H9 (cell line): ENCODE measurements at regions not wholly inside any gene's neighbourhood (a gene's known extent, or its start where the extent isn't known, plus 50 kb on each side); places are given as distances from the start of the nearest gene placed in this dataset.

Experiments
- DNase-seq: peaks from one replicate; pipeline ENCODE4 v3.0.0-alpha.2; 2017
- H2AFZ ChIP-seq: one replicate; pipeline ENCODE4 v1.6.1; 2013; ENCODE audit warnings: mild to moderate bottlenecking, low read length, control low read depth, moderate library complexity
- H2AK5ac ChIP-seq: 2 replicates; pipeline ENCODE4 v1.6.1; 2013; ENCODE audit warnings: low read length, control low read depth, mixed read lengths; ENCODE audit not compliant: insufficient read length
- H2BK120ac ChIP-seq: one replicate; pipeline ENCODE4 v1.6.1; 2013; ENCODE audit warnings: low read depth, mild to moderate bottlenecking, low read length, control low read depth, inconsistent platforms; ENCODE audit not compliant: poor library complexity, severe bottlenecking
- H2BK12ac ChIP-seq: 2 replicates; pipeline ENCODE4 v1.6.1; 2013; ENCODE audit warnings: low read length, control low read depth, mixed read lengths, low read depth; ENCODE audit not compliant: insufficient read length
- H2BK15ac ChIP-seq: 2 replicates; pipeline ENCODE4 v1.6.1; 2013; ENCODE audit warnings: low read depth, low read length, control low read depth
- H2BK20ac ChIP-seq: one replicate; pipeline ENCODE4 v1.6.1; 2013; ENCODE audit warnings: low read depth, mild to moderate bottlenecking, low read length, control low read depth, inconsistent platforms; ENCODE audit not compliant: poor library complexity, severe bottlenecking
- H2BK5ac ChIP-seq: 2 replicates; pipeline ENCODE4 v1.6.1; 2013; ENCODE audit warnings: low read length, control low read depth, mixed read lengths; ENCODE audit not compliant: insufficient read length
- H3K14ac ChIP-seq: 2 replicates; pipeline ENCODE4 v1.6.1; 2013; ENCODE audit warnings: low read length, control low read depth; ENCODE audit not compliant: insufficient read depth
- H3K18ac ChIP-seq: 2 replicates; pipeline ENCODE4 v1.6.1; 2013; ENCODE audit warnings: low read depth, mild to moderate bottlenecking, mixed read lengths, low read length, control low read depth; ENCODE audit not compliant: insufficient read length
- H3K23ac ChIP-seq: 2 replicates; pipeline ENCODE4 v1.6.1; 2013; ENCODE audit warnings: low read length, control low read depth, mixed read lengths, low read depth; ENCODE audit not compliant: insufficient read length
- H3K23me2 ChIP-seq: 2 replicates; pipeline ENCODE4 v1.6.1; 2013; ENCODE audit warnings: low read depth, mild to moderate bottlenecking, mixed read lengths, low read length, control low read depth; ENCODE audit not compliant: insufficient read length, poor library complexity, severe bottlenecking
- H3K27ac ChIP-seq: 2 replicates; pipeline ENCODE4 v1.5.1; 2013; ENCODE audit warnings: low read length, control low read depth, mixed read lengths, low read depth; ENCODE audit not compliant: insufficient read length
- H3K27me3 ChIP-seq: 2 replicates; pipeline ENCODE4 v1.6.1; 2013; ENCODE audit warnings: low read length, control low read depth, inconsistent platforms; ENCODE audit not compliant: insufficient read depth
- H3K4ac ChIP-seq: 2 replicates; pipeline ENCODE4 v1.6.1; 2013; ENCODE audit warnings: low read depth, mild to moderate bottlenecking, control low read depth, inconsistent platforms, low read length, moderate library complexity
- H3K4me1 ChIP-seq: 2 replicates; pipeline ENCODE4 v1.6.1; 2013; ENCODE audit warnings: low read length, control low read depth, inconsistent platforms; ENCODE audit not compliant: insufficient read depth
- H3K4me2 ChIP-seq: 2 replicates; pipeline ENCODE4 v1.6.1; 2013; ENCODE audit warnings: low read length, control low read depth, mixed read lengths; ENCODE audit not compliant: insufficient read length, insufficient read depth
- H3K56ac ChIP-seq: 2 replicates; pipeline ENCODE4 v1.6.1; 2013; ENCODE audit warnings: low read depth, mild to moderate bottlenecking, mixed read lengths, low read length, control low read depth; ENCODE audit not compliant: insufficient read length
- H3K79me1 ChIP-seq: 2 replicates; pipeline ENCODE4 v1.6.1; 2013; ENCODE audit warnings: low read depth, mild to moderate bottlenecking, moderate library complexity, low read length, control low read depth, inconsistent platforms; ENCODE audit not compliant: insufficient read depth, poor library complexity, severe bottlenecking
- H3K79me2 ChIP-seq: 2 replicates; pipeline ENCODE4 v1.6.1; 2013; ENCODE audit warnings: low read length, control low read depth, inconsistent platforms; ENCODE audit not compliant: insufficient read depth
- H3K9ac ChIP-seq: 2 replicates; pipeline ENCODE4 v1.6.1; 2013; ENCODE audit warnings: low read length, control low read depth, mixed read lengths; ENCODE audit not compliant: insufficient read length; ENCODE audit errors: extremely low read depth
- H3K9me3 ChIP-seq: one replicate; pipeline ENCODE4 v1.6.1; 2013; ENCODE audit warnings: low read depth, low read length, inconsistent platforms; ENCODE audit not compliant: control insufficient read depth
- H3T11ph ChIP-seq: one replicate; pipeline ENCODE4 v1.6.1; 2013; ENCODE audit warnings: mild to moderate bottlenecking, low read length, control low read depth, inconsistent platforms
- H4K20me1 ChIP-seq: one replicate; pipeline ENCODE4 v1.6.1; 2013; ENCODE audit not compliant: control insufficient read depth, insufficient read length, insufficient read depth
- H4K5ac ChIP-seq: 2 replicates; pipeline ENCODE4 v1.6.1; 2013; ENCODE audit warnings: low read depth, mild to moderate bottlenecking, mixed read lengths, low read length, control low read depth; ENCODE audit not compliant: insufficient read length
- H4K8ac ChIP-seq: replicated peaks from 2 replicates; pipeline ENCODE4 v1.6.1; 2013; ENCODE audit warnings: low read length, control low read depth, mixed read lengths, low read depth; ENCODE audit not compliant: insufficient read length
- H4K91ac ChIP-seq: 2 replicates; pipeline ENCODE4 v1.6.1; 2013; ENCODE audit warnings: low read depth, mild to moderate bottlenecking, moderate library complexity, mixed read lengths, low read length, control low read depth; ENCODE audit not compliant: insufficient read length
- H3K27ac Mint-ChIP-seq, 3 experiments: 2 replicates in 2 of 3; 3 replicates in 1 of 3; pipeline ENCODE4 v1.8.0; 2020 to 2021; ENCODE audit warnings: mixed read lengths in 3 of 3, mild to moderate bottlenecking in 1 of 3, moderate library complexity in 1 of 3
- H3K27me3 Mint-ChIP-seq: 2 replicates; pipeline ENCODE4 v1.8.0; 2021; ENCODE audit warnings: low read depth, mild to moderate bottlenecking, moderate library complexity, mixed read lengths
- H3K36me3 Mint-ChIP-seq, 3 experiments: 2 replicates in 2 of 3; 3 replicates in 1 of 3; pipeline ENCODE4 v1.8.0; 2020 to 2021; ENCODE audit warnings: low read depth in 3 of 3, mixed read lengths in 3 of 3; ENCODE audit not compliant: insufficient read depth in 1 of 3
- H3K4me1 Mint-ChIP-seq, 2 experiments: 2 replicates each; pipeline ENCODE4 v1.8.0; 2020; ENCODE audit warnings: mixed read lengths in 2 of 2
- H3K4me3 Mint-ChIP-seq, 2 experiments: 2 replicates in 1 of 2; 3 replicates in 1 of 2; pipeline ENCODE4 v1.8.0; 2020 to 2021; ENCODE audit warnings: mild to moderate bottlenecking in 2 of 2, mixed read lengths in 2 of 2, moderate library complexity in 1 of 2
- H3K9me3 Mint-ChIP-seq, 2 experiments: 2 replicates in 1 of 2; 3 replicates in 1 of 2; pipeline ENCODE4 v1.8.0; 2020; ENCODE audit warnings: mild to moderate bottlenecking in 2 of 2, mixed read lengths in 2 of 2, moderate library complexity in 1 of 2
- CTCF ChIP-seq: fragments of 200-600 bp; sonication (generic); conservative IDR thresholded peaks from 3 replicates; pipeline ENCODE4 v1.8.0; 2021; ENCODE audit warnings: antibody characterized with exemption, mild to moderate bottlenecking
- WGBS: extraction: QIAGEN DNeasy Blood & Tissue Kit; methylation state at CpG from one replicate; pipeline ENCODE4 v1.1.7; 2013; ENCODE audit warnings: missing lambda C conversion rate, low lambda C conversion rate, mixed read lengths; ENCODE audit not compliant: insufficient read length; ENCODE audit errors: extremely low coverage; 5-methylcytosine and 5-hydroxymethylcytosine counted together

GRCh38 chr7:69129524-69129923 lies 468.8 kb upstream of the AUTS2 start:
- Histone ChIP-seq H3K79me2 (no peaks in the 10 kb centered on the region), H3K9me3 (no peaks in the 10 kb centered on the region), H2AFZ (no peak overlapping the region), H2BK20ac (no peak overlapping the region), H4K8ac (no peak overlapping the region), H2BK15ac (no peak overlapping the region), H3K9ac (no peak overlapping the region), H2BK5ac (no peak overlapping the region), H3K4ac (no peak overlapping the region), H3K56ac (no peak overlapping the region), H2BK120ac (no peak overlapping the region), H4K20me1 (no peaks in the 10 kb centered on the region), H3T11ph (no peak overlapping the region), H4K91ac (no peak overlapping the region), H3K23ac (no peak overlapping the region), H2BK12ac (no peak overlapping the region), H4K5ac (no peak overlapping the region), H3K79me1 (no peaks in the 10 kb centered on the region), H2AK5ac (no peak overlapping the region), H3K18ac (no peak overlapping the region), H3K14ac (no peak overlapping the region), H3K27ac (no peak overlapping the region), H3K27me3 (no peaks in the 10 kb centered on the region), H3K4me2 (no peak overlapping the region), H3K4me1 (no peaks in the 10 kb centered on the region), H3K23me2 (no peaks in the 10 kb centered on the region)
- Mint-ChIP-seq H3K36me3 (no peaks in the 10 kb centered on the region), H3K4me1 (peaks cover 0 to 6% of the 10 kb centered on the region in 2 experiments; a peak in 2 of 4 replicates), H3K27ac (no peak overlapping the region), H3K4me3 (no peak overlapping the region), H3K9me3 (no peaks in the 10 kb centered on the region), H3K27me3 (peaks cover 19% of the 10 kb centered on the region)
- no peak for DNase-seq
- no peak for TF ChIP-seq CTCF
- WGBS = no CpG with 5 or more reads among the region's 4 CpGs
